ENCODE measurements at regions not wholly inside any gene's neighbourhood (a gene's known extent, or its start where the extent isn't known, plus 50 kb on each side); places are given as distances from the start of the nearest gene placed in this dataset.

DNA sequence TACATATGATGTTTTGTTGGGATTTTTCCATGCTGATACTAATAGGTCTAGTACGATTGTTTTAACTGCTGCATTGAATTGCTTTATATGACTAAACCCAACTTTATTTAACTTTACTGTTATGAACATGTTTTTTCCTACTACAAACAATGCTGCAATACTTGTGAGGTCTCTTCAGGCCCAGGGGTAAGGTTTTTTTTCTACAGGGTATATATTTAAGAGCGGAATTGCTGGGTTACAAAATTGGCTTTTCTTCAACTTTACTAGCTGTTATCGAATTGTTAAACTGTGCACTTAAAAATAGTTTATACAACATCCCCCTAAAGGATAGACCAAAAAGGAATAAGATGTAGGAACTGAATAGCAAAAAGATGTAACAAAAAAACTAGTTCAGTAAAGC lies 78.5 kb upstream of the TMEM178A start:
- DNase-seq (ENCODE audit: low read depth, low spot score), result no peak
- H3K4me3 ChIP-seq (ENCODE audit: low read depth, low read length), result no peak overlapping the region
- TF ChIP-seq, protein P1, sequence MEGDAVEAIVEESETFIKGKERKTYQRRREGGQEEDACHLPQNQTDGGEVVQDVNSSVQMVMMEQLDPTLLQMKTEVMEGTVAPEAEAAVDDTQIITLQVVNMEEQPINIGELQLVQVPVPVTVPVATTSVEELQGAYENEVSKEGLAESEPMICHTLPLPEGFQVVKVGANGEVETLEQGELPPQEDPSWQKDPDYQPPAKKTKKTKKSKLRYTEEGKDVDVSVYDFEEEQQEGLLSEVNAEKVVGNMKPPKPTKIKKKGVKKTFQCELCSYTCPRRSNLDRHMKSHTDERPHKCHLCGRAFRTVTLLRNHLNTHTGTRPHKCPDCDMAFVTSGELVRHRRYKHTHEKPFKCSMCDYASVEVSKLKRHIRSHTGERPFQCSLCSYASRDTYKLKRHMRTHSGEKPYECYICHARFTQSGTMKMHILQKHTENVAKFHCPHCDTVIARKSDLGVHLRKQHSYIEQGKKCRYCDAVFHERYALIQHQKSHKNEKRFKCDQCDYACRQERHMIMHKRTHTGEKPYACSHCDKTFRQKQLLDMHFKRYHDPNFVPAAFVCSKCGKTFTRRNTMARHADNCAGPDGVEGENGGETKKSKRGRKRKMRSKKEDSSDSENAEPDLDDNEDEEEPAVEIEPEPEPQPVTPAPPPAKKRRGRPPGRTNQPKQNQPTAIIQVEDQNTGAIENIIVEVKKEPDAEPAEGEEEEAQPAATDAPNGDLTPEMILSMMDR (IDR thresholded peaks at IDR 0.05; ENCODE audit: low read depth, low read length), result no peak
- in situ Hi-C loops (cut with HindIII; ENCODE audit: low sequenced_read_pairs), result no loop called here

DNA sequence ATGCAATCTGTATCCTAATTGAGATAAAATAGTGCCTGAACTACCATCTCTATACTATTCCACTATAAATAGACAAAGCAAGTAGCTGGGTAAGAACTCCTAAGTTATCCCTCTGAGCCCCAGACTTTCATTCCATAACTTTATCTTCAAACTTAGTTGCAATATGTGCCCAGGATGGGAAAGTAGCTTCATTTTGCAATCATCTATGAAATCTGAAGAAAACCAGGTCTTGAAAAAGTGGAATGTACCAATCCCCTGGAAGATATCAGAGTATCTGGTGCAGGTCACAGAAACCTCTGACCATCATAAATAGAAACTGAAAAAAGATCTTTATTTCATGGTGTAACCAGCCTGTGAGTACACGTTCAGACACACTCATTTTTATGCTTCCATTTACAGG lies 78.1 kb upstream of the TMEM178A start:
- in situ Hi-C loops (cut with HindIII; ENCODE audit: low sequenced_read_pairs), result no loop called here
- no peak for DNase-seq (ENCODE audit: low read depth, low spot score)
- TF ChIP-seq, protein P1 (IDR thresholded peaks at IDR 0.05; ENCODE audit: low read depth, low read length), result no peak
- no peak overlapping the region for H3K4me3 ChIP-seq (ENCODE audit: low read depth, low read length)

DNA sequence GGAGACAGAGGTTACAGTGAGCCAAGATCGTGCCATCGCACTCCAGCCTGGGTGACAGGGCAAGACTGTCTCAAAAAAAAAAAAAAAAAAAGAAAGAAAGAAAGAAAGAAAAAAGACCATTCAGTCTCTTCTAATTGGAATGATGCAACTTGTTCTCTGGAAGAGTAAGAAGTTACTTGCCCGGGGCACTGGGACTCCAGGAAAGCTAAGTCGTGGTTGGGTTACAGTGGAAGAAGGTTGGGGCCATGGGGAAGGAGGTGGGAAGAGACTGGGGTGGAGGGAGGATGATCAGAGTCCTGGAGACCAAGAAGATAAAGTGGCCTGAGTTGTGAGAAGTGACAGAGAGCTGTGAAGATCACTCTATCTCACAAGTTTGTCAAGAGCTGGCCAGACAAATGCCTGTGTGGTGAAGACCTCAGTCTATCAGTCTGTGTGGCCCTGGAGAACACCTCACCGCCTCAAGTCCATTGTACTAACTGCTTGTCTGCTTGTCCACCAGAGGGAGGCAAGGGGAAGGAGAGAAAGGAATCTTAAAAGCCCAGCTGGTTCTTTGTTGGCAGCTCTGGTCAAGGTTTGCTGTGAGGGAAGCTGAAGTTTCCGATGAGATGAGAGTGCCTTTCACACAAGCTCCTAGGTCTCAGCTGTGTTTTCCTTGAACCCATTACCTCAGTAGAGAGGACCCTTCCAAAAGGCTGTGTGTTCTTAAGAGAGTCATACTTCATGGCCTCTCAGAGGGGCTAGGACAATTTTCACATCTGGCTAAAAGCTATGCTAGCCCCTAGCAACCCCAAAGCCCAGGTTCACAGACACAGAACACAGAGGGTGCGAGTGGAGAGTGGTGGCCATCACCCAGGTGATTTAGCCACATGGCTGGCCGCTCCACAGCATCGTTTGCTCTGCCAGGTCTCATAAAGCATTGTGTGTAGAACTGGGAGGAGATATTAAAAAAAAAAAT lies 72.0 kb upstream of the TMEM178A start:
- peak; percentile 83 for DNase-seq (ENCODE audit: low read depth, low spot score)
- TF ChIP-seq, protein P1 (IDR thresholded peaks at IDR 0.05; ENCODE audit: low read depth, low read length), result peak; percentile 86
- in situ Hi-C loops (cut with HindIII; ENCODE audit: low sequenced_read_pairs), result no loop called here
- H3K4me3 ChIP-seq (ENCODE audit: low read depth, low read length), result no peak overlapping the region

DNA sequence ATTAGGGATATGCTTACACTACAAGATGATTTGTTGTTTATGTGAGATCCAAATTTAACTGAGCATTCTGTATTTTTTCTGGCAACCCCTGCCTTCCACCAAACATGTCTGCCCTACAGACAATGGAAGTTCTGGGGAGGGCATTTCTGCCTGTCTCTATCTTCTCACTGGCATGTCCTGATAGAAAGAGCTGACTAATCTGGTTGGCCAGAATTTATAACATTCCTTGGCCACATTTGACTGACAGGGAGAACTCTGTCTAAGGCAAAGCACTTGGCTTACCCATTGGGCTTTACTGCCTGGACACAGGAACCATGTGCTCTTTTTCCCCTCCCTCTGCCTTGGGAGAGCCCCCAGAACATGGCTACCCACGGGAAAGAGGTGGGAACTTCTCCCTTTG lies 70.6 kb upstream of the TMEM178A start:
- in situ Hi-C loops (cut with HindIII; ENCODE audit: low sequenced_read_pairs), result no loop called here
- no peak overlapping the region for H3K4me3 ChIP-seq (ENCODE audit: low read depth, low read length)
- DNase-seq (ENCODE audit: low read depth, low spot score), result no peak
- TF ChIP-seq, protein P1 (IDR thresholded peaks at IDR 0.05; ENCODE audit: low read depth, low read length), result no peak

DNA sequence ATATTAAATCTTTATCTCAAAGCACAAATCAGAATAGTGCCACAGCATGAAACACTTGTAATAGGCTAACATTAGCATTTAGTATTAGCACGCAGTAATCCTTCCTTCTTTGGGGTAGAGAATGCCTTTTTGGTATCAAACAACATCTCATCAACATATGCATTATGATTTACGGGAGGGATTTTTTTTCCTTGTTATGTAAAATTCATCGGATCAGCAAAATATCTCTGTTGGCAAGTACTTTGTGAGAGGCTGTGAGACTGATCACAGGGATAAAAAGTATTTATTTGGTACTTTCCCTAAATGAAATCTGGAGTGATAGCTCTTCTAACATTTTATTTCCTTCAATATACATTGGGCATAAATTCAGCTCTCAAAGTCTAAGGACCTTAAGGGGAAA lies 68.4 kb upstream of the TMEM178A start:
- TF ChIP-seq, protein P1 (IDR thresholded peaks at IDR 0.05; ENCODE audit: low read depth, low read length), result no peak
- DNase-seq (ENCODE audit: low read depth, low spot score), result no peak
- no peak overlapping the region for H3K4me3 ChIP-seq (ENCODE audit: low read depth, low read length)
- in situ Hi-C loops (cut with HindIII; ENCODE audit: low sequenced_read_pairs), result no loop called here

DNA sequence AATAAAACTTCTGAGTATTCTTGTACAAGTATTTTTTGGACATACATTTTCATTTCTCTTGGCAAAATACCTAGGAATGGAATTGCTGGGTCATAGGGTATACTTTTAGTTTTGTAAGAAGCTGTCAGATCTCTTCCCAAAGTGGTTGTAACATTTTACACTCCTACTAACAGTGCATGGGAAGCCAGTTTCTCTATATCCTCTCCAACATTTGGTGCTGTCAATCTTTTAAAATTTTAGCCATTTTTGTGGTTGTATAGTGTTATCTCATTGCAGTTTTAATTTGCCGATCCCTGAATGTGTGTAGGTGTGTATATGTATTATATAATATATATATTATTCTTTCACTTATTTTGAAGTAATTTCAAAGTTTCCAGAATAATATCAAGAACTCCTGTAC lies 63.1 kb upstream of the TMEM178A start:
- TF ChIP-seq, protein P1 (IDR thresholded peaks at IDR 0.05; ENCODE audit: low read depth, low read length), result no peak
- no peak overlapping the region for H3K4me3 ChIP-seq (ENCODE audit: low read depth, low read length)
- in situ Hi-C loops (cut with HindIII; ENCODE audit: low sequenced_read_pairs), result no loop called here
- DNase-seq (ENCODE audit: low read depth, low spot score), result no peak
